Activated B cell treated with CpG ODN at 0.5 μM for 24 hours (primary cell): ENCODE measurements at regions not wholly inside any gene's neighbourhood (a gene's known extent, or its start where the extent isn't known, plus 50 kb on each side); places are given as distances from the start of the nearest gene placed in this dataset.

Experiments used
- ATAC-seq: fragments of 200-7000 bp; cut with Tn5 transposase; one replicate; pipeline ENCODE4 v1.10.0; 2021; ENCODE audit warnings: low read depth, mild to moderate bottlenecking, moderate library complexity
- CTCF ChIA-PET: fragments of 350-600 bp; sonication (Branson Sonifier 250); formaldehyde crosslinking; loops from one replicate; lab custom pipeline; 2021; ENCODE audit warnings: antibody characterized with exemption; lab: Charles Lee
- POLR2A ChIA-PET: fragments of 350-600 bp; sonication (Branson Sonifier 250); formaldehyde crosslinking; loops from one replicate; lab custom pipeline; 2021; ENCODE audit warnings: antibody characterized with exemption; lab: Charles Lee
- DNase-seq: peaks from one replicate; pipeline ENCODE4 v3.0.0; 2022
- H3K27ac Mint-ChIP-seq: one replicate; pipeline ENCODE4 v1.8.0; 2020; ENCODE audit warnings: mixed read lengths
- H3K27me3 Mint-ChIP-seq: one replicate; pipeline ENCODE4 v1.8.0; 2021; ENCODE audit warnings: mixed read lengths
- H3K36me3 Mint-ChIP-seq: one replicate; pipeline ENCODE4 v1.8.0; 2021; ENCODE audit warnings: low read depth, mixed read lengths
- H3K4me1 Mint-ChIP-seq: one replicate; pipeline ENCODE4 v1.8.0; 2021; ENCODE audit warnings: mixed read lengths
- H3K4me3 Mint-ChIP-seq: one replicate; pipeline ENCODE4 v1.8.0; 2020; ENCODE audit warnings: mild to moderate bottlenecking, mixed read lengths
- H3K9me3 Mint-ChIP-seq: one replicate; pipeline ENCODE4 v1.8.0; 2020; ENCODE audit warnings: mixed read lengths
- intact Hi-C: fragments of 100-400 bp; cut with micrococcal nuclease; formaldehyde crosslinking; loops from one replicate; pipeline ENCODE4 v1.15.1; 2024
- TF ChIP-seq, protein P1 (sequence below): fragments of 200-600 bp; IDR thresholded peaks from one replicate; pipeline ENCODE4 v1.8.0; 2022; ENCODE audit warnings: antibody characterized with exemption, mild to moderate bottlenecking

DNA sequence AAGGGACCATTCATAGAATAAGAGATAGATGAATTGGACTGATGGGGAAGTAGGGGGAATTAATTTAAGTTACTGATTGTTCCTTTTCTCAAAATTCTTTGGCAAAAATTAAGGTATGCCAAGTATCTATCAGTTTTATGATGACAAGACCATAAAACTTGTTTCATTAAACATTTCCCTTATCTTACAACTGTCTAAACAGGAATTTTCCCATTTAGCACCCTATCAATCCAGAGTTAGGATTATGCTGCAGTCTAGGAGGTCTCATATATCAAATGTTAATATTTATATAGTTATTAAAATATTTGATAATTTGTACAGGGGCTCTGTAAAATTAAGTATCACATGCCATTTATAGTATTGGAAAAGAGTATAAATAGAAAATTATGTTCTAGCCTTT is 51.5 kb upstream of the ARID1B start:
- Mint-ChIP-seq H3K36me3 (no peaks in the 10 kb centered on the region), H3K27ac (no peak overlapping the region), H3K4me1 (peaks cover 54% of the 10 kb centered on the region), H3K27me3 (no peaks in the 10 kb centered on the region), H3K9me3 (peaks cover 2% of the 10 kb centered on the region), H3K4me3 (no peak overlapping the region)
- DNase-seq = no peak
- ChIA-PET CTCF (no interaction called here), POLR2A (no interaction called here)
- intact Hi-C loops = no loop called here
- ATAC-seq = no peak
- TF ChIP-seq, protein P1, sequence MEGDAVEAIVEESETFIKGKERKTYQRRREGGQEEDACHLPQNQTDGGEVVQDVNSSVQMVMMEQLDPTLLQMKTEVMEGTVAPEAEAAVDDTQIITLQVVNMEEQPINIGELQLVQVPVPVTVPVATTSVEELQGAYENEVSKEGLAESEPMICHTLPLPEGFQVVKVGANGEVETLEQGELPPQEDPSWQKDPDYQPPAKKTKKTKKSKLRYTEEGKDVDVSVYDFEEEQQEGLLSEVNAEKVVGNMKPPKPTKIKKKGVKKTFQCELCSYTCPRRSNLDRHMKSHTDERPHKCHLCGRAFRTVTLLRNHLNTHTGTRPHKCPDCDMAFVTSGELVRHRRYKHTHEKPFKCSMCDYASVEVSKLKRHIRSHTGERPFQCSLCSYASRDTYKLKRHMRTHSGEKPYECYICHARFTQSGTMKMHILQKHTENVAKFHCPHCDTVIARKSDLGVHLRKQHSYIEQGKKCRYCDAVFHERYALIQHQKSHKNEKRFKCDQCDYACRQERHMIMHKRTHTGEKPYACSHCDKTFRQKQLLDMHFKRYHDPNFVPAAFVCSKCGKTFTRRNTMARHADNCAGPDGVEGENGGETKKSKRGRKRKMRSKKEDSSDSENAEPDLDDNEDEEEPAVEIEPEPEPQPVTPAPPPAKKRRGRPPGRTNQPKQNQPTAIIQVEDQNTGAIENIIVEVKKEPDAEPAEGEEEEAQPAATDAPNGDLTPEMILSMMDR = no peak

DNA sequence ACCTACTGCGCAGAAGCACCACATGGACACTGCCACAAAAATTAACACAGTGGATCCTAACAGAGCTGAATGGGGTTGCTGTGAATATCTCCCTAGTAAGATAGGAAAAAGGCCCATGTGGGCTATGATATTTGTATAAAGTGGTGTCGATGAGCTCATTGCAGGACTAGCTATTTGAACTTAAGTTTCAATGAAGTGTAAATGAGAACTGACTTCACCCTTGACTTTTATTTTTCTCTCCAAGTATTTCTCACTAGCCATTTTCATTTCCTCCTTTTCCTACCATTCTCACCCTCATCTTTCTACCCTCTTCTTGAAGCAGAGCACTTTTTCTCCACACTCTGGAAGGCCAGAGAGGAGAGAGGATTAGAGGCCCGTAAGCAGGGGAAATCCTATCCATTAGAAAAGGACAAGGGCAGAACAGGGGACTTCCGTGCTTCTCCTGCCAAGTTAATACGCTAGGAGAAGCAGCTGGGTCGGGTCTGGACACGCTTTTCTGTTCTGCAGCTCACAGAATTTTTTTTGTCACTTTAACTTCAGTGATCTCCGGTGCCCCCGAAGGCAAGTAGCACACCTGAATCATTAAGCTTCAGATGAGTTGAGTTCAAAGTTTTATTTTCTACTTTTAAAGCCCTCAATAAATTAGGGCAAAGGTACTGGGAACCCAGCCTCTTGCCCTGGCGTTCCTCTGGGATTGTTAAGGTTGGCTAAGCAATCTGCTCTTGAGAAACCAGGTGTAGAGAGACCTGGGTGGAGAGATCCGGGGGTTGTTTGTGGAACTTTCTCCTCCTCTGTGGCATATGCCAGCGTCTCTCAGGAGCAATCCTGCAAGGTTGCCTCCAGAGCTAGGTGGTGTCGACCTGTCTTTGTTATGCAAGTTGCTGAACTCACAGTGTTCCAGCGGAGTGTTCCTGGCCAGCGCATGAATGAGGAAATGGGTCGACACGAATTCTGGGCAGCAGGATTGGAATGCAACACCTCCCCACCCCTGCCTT is 56.2 kb upstream of the ARID1B start:
- ChIA-PET CTCF (interaction anchor here (0.6 to 1.9 kb wide), 12 partner anchors 12 to 83 kb away, joined by 3 to 12 read pairs (median 4); no protein-coding TSS in a partner anchor), POLR2A (interaction anchor here (0.5 to 5.5 kb wide), 20 partner anchors 8 to 381 kb away, joined by 3 to 73 read pairs (median 4); partner anchors contain the start of gene ARID1B)
- DNase-seq (no peak), ATAC-seq (peak; percentile 30)
- Mint-ChIP-seq H3K4me1 (peaks cover 49% of the 10 kb centered on the region), H3K27me3 (no peaks in the 10 kb centered on the region), H3K27ac (peak overlapping the region; percentile 95), H3K4me3 (peak overlapping the region; percentile 81), H3K36me3 (no peaks in the 10 kb centered on the region), H3K9me3 (peaks cover 2% of the 10 kb centered on the region)
- TF ChIP-seq, protein P1 = no peak
- intact Hi-C loops = loop anchor here (1.0 to 2.0 kb wide), 6 partner anchors 8 to 56 kb away; partner anchors contain the start of gene ARID1B

DNA sequence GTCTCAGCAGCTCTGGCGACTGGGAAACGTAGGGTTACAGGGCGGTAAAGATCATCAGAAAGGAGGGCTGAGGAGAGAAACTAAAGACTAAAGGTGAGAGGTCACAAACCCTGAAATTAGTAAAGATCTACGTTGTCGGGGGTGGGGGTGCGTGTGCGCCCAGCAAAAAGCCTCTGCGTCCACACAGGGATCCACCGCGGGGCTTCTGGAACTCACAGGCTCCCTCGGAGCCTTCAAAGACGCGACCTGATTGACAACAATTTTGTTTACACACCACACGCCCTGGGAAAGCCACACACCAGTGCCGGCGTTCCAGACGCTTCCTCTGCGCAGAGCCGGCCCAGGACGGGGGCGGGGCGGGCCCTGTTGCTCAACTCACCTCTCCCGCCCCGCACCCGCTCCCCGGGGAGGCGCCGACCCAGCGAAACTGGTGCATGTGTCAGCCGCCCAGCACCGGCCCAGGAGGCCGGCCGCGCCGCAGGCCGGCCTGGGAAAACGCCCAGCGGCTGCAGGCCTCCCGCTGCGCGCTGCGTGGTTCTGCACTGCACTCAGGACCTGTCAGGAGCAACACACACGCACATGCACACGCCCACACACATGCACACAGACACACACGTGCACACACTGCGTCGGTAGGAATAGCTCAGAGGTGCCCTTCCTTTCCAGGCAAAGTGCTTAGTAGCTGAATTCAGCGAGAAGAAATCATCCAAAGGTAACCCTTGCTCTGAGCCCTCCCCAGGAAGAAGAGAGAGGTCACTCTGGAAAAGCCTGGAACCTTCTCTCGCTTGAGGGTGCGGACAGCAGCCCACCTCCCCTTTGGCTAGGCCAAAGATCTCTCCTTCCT is 57.2 kb upstream of the ARID1B start:
- peaks cover 52% of the 10 kb centered on the region for H3K4me1 Mint-ChIP-seq
- no peaks in the 10 kb centered on the region for H3K36me3 Mint-ChIP-seq
- TF ChIP-seq, protein P1 = no peak
- H3K9me3 Mint-ChIP-seq = peaks cover 2% of the 10 kb centered on the region
- POLR2A ChIA-PET = interaction anchor here (0.6 to 5.5 kb wide), 17 partner anchors 9 to 382 kb away, joined by 3 to 73 read pairs (median 5); partner anchors contain the start of gene ARID1B
- CTCF ChIA-PET = interaction anchor here (0.6 to 1.9 kb wide), 9 partner anchors 11 to 82 kb away, joined by 3 to 12 read pairs (median 5); no protein-coding TSS in a partner anchor
- peak overlapping the region; percentile 95 for H3K27ac Mint-ChIP-seq
- no peaks in the 10 kb centered on the region for H3K27me3 Mint-ChIP-seq
- intact Hi-C loops = loop anchor here (1.0 to 2.0 kb wide), 6 partner anchors 9 to 57 kb away; partner anchors contain the start of gene ARID1B
- peak; percentile 78 for DNase-seq
- peak; percentile 81 for ATAC-seq
- H3K4me3 Mint-ChIP-seq = peak overlapping the region; percentile 82

DNA sequence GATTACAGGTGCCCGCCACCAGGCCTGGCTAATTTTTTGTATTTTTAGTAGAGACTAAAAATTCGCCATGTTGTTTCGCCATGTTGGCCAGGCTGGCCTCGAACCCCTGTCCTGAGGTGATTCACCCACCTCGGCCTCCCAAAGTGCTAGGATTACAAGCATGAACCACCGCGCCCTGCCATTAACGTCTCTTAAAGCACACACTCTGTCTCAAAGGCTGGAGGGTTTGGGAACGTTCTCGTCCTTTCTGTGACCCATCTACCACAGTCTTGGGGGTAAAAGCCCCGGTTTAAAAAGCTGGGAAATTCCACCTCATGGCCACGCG is 57.8 kb upstream of the ARID1B start:
- ChIA-PET POLR2A (interaction anchor here (2.0 to 5.5 kb wide), 5 partner anchors 21 to 82 kb away, joined by 8 to 73 read pairs (median 49); partner anchors contain the start of gene ARID1B), CTCF (no interaction called here)
- DNase-seq = no peak
- no peak for ATAC-seq
- Mint-ChIP-seq H3K4me1 (peaks cover 52% of the 10 kb centered on the region), H3K4me3 (peak overlapping the region; percentile 82), H3K27me3 (no peaks in the 10 kb centered on the region), H3K36me3 (no peaks in the 10 kb centered on the region), H3K27ac (peak overlapping the region; percentile 95), H3K9me3 (peaks cover 2% of the 10 kb centered on the region)
- TF ChIP-seq, protein P1 = no peak
- intact Hi-C loops = no loop called here
